BJ (cell line): ENCODE measurements at regions not wholly inside any gene's neighbourhood (a gene's known extent, or its start where the extent isn't known, plus 50 kb on each side); places are given as distances from the start of the nearest gene placed in this dataset.
"Not testable (repeated sequence)": the region's sequence is repeated elsewhere in the genome, so short reads cannot be mapped to it uniquely, and the experiment has no call there.

Source experiments
- CTCF ChIA-PET: fragments of 350-600 bp; formaldehyde crosslinking; extraction: SDS; loops from one replicate; lab custom pipeline; 2021; ENCODE audit warnings: antibody characterized with exemption, inconsistent platforms; lab: Yijun Ruan, JAX
- POLR2A ChIA-PET: fragments of 300-600 bp; sonication (Branson Sonifier 250); formaldehyde crosslinking; extraction: SDS; loops from one replicate; lab custom pipeline; 2021; ENCODE audit warnings: antibody characterized with exemption; lab: Charles Lee
- DNase-seq: peaks from one replicate; pipeline ENCODE4 v3.0.0-alpha.2; 2011; ENCODE audit warnings: low read depth
- H3K27me3 ChIP-seq: 2 replicates; pipeline ENCODE4 v1.6.0; 2011; ENCODE audit warnings: low read length; ENCODE audit not compliant: control insufficient read depth, insufficient read depth
- H3K36me3 ChIP-seq: 2 replicates; pipeline ENCODE4 v1.5.1; 2011; ENCODE audit warnings: low read length; ENCODE audit not compliant: control insufficient read depth, insufficient read depth
- H3K4me3 ChIP-seq: 2 replicates; pipeline ENCODE4 v1.5.1; 2011; ENCODE audit warnings: low read depth, mild to moderate bottlenecking, control low read depth, low read length
- TF ChIP-seq, protein P1 (sequence below): IDR thresholded peaks from 2 replicates; pipeline ENCODE4 v1.5.1; 2011; ENCODE audit warnings: low read depth, mild to moderate bottlenecking, control low read depth, inconsistent platforms, low read length, moderate library complexity; ENCODE audit not compliant: insufficient read depth

DNA sequence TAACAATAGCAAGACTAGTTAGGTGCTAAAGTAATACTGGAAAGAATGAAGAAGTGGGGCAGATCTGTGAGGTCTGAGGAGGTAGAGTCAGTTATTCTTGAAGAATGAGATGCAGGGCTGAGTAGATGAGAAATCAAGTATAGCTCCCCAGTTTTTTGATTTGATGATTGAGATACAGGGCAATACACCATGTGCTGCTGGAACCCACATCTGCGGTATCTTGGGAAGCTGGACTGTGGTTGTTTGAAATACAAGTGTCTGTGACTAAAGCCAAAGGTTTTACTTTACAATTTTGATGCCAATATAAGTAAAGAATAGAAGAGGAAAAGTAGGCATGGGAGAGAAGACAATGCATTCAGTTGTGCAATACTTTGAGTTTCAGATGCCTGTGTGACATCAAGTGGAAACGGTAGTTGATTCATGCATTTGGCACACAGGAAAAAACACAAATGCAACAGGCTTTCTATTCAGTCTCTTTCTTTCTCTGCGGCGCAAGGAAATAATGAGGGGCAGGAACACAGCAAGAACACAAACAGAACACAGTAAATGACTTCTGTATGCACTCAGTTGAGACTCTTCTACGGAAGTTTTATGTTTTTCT, 190.2 kb upstream of the SLC38A2 start:
- H3K36me3 ChIP-seq: no peaks in the 10 kb centered on the region
- CTCF ChIA-PET: interaction anchor here (1.2 kb wide), 1 partner anchor 23 kb away, joined by 4 read pairs; no protein-coding TSS in a partner anchor
- TF ChIP-seq, protein P1, sequence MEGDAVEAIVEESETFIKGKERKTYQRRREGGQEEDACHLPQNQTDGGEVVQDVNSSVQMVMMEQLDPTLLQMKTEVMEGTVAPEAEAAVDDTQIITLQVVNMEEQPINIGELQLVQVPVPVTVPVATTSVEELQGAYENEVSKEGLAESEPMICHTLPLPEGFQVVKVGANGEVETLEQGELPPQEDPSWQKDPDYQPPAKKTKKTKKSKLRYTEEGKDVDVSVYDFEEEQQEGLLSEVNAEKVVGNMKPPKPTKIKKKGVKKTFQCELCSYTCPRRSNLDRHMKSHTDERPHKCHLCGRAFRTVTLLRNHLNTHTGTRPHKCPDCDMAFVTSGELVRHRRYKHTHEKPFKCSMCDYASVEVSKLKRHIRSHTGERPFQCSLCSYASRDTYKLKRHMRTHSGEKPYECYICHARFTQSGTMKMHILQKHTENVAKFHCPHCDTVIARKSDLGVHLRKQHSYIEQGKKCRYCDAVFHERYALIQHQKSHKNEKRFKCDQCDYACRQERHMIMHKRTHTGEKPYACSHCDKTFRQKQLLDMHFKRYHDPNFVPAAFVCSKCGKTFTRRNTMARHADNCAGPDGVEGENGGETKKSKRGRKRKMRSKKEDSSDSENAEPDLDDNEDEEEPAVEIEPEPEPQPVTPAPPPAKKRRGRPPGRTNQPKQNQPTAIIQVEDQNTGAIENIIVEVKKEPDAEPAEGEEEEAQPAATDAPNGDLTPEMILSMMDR: no peak
- POLR2A ChIA-PET: no interaction called here
- H3K27me3 ChIP-seq: no peaks in the 10 kb centered on the region
- no peak overlapping the region for H3K4me3 ChIP-seq
- DNase-seq: no peak

DNA sequence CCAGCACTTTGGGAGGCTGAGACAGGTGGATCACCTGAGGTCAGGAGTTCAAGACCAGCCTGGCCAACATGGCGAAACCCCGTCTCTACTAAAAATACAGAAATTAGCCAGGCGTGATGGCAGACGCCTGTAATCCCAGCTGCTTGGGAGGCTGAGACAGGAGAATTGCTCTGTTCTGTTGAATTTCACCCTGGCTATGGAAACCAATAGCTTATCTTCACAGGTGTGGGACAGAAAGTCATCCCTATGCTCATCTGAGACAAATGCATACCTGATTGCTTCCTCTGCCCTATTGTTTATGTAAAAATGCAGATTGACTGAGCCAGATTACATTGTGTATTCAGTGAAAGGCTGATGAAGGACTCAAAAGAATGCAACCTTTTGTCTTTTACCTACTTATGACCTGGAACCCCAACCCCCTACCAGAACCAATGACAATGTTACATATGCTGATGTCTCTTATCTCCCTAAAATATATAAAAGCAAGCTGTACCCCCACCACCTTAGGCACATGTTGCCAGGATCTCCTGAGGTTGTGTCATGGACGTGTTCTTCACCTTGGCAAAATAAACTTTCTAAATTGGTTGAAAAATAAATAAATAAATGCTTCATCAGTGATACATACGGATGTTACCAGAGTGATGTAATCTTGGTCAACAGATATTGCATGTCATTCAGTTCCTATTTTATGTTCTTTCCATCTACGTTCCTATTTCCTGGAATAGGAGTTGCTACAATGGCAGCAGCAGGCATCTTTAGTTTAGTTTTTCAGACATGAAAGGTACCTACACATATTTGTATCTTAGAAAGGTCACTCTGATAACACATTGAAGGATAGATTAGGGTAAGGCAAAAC, 189.4 kb upstream of the SLC38A2 start:
- DNase-seq, H3K4me3 ChIP-seq, H3K27me3 ChIP-seq, POLR2A ChIA-PET, H3K36me3 ChIP-seq: not testable (repeated sequence)
- CTCF ChIA-PET: interaction anchor here (1.6 kb wide), 1 partner anchor 96 kb away, joined by 3 read pairs; no protein-coding TSS in a partner anchor

DNA sequence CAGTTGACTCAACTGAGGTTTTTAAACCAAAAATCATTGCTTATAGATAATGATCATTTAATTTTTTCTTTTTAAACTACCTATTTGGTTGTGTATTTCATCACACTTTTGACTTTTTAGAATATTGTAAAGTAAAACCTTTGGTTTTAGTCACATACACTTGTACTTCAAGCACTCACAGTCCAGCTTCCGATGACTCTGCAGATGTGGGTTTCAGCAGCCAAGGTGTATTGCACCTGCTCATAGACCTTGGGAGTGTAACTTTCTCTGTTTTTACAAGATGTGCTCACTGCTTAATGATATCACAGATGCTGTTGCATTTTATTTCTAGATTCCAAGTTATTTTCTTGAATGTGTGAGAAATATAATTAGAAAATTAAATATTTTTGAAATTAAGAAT, 188.3 kb upstream of the SLC38A2 start:
- H3K36me3 ChIP-seq: no peaks in the 10 kb centered on the region
- TF ChIP-seq, protein P1: no peak
- ChIA-PET POLR2A (no interaction called here), CTCF (interaction anchor here (0.6 to 1.6 kb wide), 4 partner anchors 73 to 460 kb away, joined by 3 to 4 read pairs (median 3); no protein-coding TSS in a partner anchor)
- DNase-seq: no peak
- no peak overlapping the region for H3K4me3 ChIP-seq
- H3K27me3 ChIP-seq: no peaks in the 10 kb centered on the region

DNA sequence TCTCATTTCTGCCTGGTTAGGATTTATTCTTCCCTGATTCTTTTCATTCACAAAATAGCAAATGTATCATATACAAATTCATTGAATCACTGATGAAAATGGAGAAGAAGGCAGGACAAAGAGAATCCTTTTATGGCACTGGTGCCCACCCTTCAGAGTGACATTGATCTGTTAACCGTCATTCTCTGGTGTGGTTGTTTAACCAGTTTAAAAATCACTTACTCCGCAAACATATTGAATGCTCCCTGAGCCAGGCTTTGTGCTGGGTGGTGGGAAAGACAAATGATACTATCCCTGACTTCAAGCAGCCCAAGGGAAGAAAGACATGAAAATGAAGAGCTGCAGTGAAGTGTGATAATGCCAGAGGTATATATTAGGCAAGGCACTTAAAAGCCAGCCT, 187.5 kb upstream of the SLC38A2 start:
- CTCF ChIA-PET: interaction anchor here (0.6 kb wide), 1 partner anchor 76 kb away, joined by 4 read pairs; no protein-coding TSS in a partner anchor
- H3K36me3 ChIP-seq: no peaks in the 10 kb centered on the region
- POLR2A ChIA-PET: no interaction called here
- no peaks in the 10 kb centered on the region for H3K27me3 ChIP-seq
- DNase-seq: no peak
- H3K4me3 ChIP-seq: no peak overlapping the region
- TF ChIP-seq, protein P1: no peak

DNA sequence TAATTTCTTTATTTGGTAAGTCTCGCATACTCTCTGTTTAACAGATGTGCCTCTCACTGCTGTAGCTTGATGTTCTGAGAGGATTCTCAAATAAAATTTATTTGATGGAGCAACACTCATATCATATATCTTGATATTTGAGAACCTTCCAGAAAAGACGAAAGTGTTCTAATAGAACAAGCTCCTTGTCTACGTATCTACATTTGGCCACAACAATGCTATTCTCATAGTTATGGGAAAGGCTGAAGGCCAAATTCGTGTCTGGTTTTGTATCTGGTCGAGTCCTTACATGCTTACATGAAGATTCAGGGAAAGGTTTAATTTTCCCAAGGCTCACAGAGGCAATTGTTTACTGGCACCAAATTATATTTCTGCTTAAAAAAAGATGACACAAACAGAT, 186.7 kb upstream of the SLC38A2 start:
- Histone ChIP-seq H3K27me3 (no peaks in the 10 kb centered on the region), H3K36me3 (no peaks in the 10 kb centered on the region), H3K4me3 (no peak overlapping the region)
- CTCF ChIA-PET: interaction anchor here (1.1 kb wide), 1 partner anchor 102 kb away, joined by 3 read pairs; no protein-coding TSS in a partner anchor
- TF ChIP-seq, protein P1: no peak
- DNase-seq: no peak
- POLR2A ChIA-PET: no interaction called here
